HEK293T (cell line): ENCODE measurements at regions not wholly inside any gene's neighbourhood (a gene's known extent, or its start where the extent isn't known, plus 50 kb on each side); places are given as distances from the start of the nearest gene placed in this dataset.

ENCODE experiments used
- BHLHE40 ChIP-seq: fragments of 450-650 bp; IDR thresholded peaks from 2 replicates; pipeline ENCODE4 v1.6.1; 2016; ENCODE audit warnings: mild to moderate bottlenecking, moderate library complexity, borderline replicate concordance
- FOXK2 ChIP-seq: fragments of 450-650 bp; IDR thresholded peaks from 2 replicates; pipeline ENCODE4 v1.6.1; 2016; ENCODE audit warnings: mild to moderate bottlenecking
- FOXM1 ChIP-seq: fragments of 450-650 bp; IDR thresholded peaks from 2 replicates; pipeline ENCODE4 v1.6.1; 2017; ENCODE audit warnings: mild to moderate bottlenecking, borderline replicate concordance
- HDGF ChIP-seq: fragments of 450-650 bp; IDR thresholded peaks from 2 replicates; pipeline ENCODE4 v1.6.1; 2017; ENCODE audit warnings: antibody characterized with exemption, borderline replicate concordance
- NFRKB ChIP-seq: fragments of 450-650 bp; IDR thresholded peaks from 2 replicates; pipeline ENCODE4 v1.6.1; 2016; ENCODE audit warnings: mild to moderate bottlenecking, moderate library complexity
- SUZ12 ChIP-seq: fragments of 450-650 bp; IDR thresholded peaks from 2 replicates; pipeline ENCODE4 v1.6.1; 2016; ENCODE audit warnings: mild to moderate bottlenecking
- ZNF384 ChIP-seq: fragments of 450-650 bp; IDR thresholded peaks from 2 replicates; pipeline ENCODE4 v1.6.1; 2016
- TF ChIP-seq, protein P1 (sequence below): fragments of 450-650 bp; IDR thresholded peaks from 2 replicates; pipeline ENCODE4 v1.6.1; 2016

DNA sequence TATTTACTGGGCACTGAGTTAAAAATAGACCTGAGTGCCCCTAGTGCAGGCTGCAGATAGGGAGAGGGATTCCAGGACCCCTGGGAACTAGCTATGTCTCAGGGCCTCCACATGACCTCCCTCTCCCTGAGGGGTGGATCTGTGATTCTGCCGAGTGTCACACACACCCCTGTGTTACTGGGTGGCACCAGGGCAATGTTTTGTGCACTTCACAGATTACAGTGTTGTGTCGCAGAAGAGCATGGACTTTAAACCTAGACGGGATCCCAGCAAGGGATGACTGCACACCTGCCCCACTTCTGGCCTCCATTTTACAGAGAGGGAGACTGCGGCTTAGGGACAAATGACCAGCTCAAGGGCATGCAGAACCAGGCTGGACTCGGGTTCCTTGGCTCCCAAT, 65.6 kb downstream of the ZFP36L2 start:
- TF ChIP-seq ZNF384 = no peak
- TF ChIP-seq FOXM1 = no peak
- TF ChIP-seq BHLHE40 = no peak
- TF ChIP-seq SUZ12 = no peak
- TF ChIP-seq HDGF = no peak
- TF ChIP-seq FOXK2 = no peak
- no peak for TF ChIP-seq NFRKB
- TF ChIP-seq, protein P1, sequence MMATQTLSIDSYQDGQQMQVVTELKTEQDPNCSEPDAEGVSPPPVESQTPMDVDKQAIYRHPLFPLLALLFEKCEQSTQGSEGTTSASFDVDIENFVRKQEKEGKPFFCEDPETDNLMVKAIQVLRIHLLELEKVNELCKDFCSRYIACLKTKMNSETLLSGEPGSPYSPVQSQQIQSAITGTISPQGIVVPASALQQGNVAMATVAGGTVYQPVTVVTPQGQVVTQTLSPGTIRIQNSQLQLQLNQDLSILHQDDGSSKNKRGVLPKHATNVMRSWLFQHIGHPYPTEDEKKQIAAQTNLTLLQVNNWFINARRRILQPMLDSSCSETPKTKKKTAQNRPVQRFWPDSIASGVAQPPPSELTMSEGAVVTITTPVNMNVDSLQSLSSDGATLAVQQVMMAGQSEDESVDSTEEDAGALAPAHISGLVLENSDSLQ = no peak
